H1 (cell line): ENCODE measurements at regions not wholly inside any gene's neighbourhood (a gene's known extent, or its start where the extent isn't known, plus 50 kb on each side); places are given as distances from the start of the nearest gene placed in this dataset.

Experiments
- CTCF ChIA-PET: fragments of 300-600 bp; sonication (Branson Sonifier 250); formaldehyde crosslinking; loops from one replicate; lab custom pipeline; 2021; ENCODE audit not compliant: partially characterized antibody; lab: Charles Lee
- POLR2A ChIA-PET: fragments of 300-600 bp; sonication (Branson Sonifier 250); formaldehyde crosslinking; loops from one replicate; lab custom pipeline; 2021; ENCODE audit warnings: inconsistent platforms; ENCODE audit not compliant: partially characterized antibody; lab: Charles Lee
- DNase-seq, 2 experiments: peaks; one replicate each; pipeline versions ENCODE4 v3.0.0 to v3.0.0-alpha.2; 2010 to 2022; ENCODE audit warnings: low spot score in 2 of 2, low read depth in 1 of 2, mixed read lengths in 1 of 2
- FAIRE-seq: peaks from 2 replicates; lab custom pipeline; 2011; peaks lifted over from hg19 to GRCh38; lab: Jason Lieb, UNC
- H2AFZ ChIP-seq: 2 replicates; pipeline ENCODE4 v1.8.1; 2012; ENCODE audit warnings: low read length, inconsistent platforms
- H2AK5ac ChIP-seq: 2 replicates; pipeline ENCODE4 v1.6.1; 2013; ENCODE audit warnings: low read depth, low read length
- H2BK120ac ChIP-seq: replicated peaks from 2 replicates; pipeline ENCODE3; 2013; ENCODE audit warnings: low read depth, low read length, inconsistent platforms
- H2BK12ac ChIP-seq: 2 replicates; pipeline ENCODE4 v1.6.1; 2013; ENCODE audit warnings: low read depth, low read length
- H2BK15ac ChIP-seq: 2 replicates; pipeline ENCODE4 v1.6.1; 2013; ENCODE audit warnings: low read length
- H2BK20ac ChIP-seq: 2 replicates; pipeline ENCODE4 v1.6.1; 2013; ENCODE audit warnings: low read length
- H2BK5ac ChIP-seq: 2 replicates; pipeline ENCODE4 v1.6.1; 2013; ENCODE audit warnings: low read depth, low read length
- H3K14ac ChIP-seq: 2 replicates; pipeline ENCODE4 v1.6.1; 2013; ENCODE audit warnings: inconsistent platforms; ENCODE audit not compliant: insufficient read length
- H3K18ac ChIP-seq: 2 replicates; pipeline ENCODE4 v1.6.1; 2013; ENCODE audit warnings: low read length; ENCODE audit errors: extremely low read depth
- H3K23ac ChIP-seq: 2 replicates; pipeline ENCODE4 v1.6.1; 2013; ENCODE audit warnings: inconsistent platforms; ENCODE audit not compliant: insufficient read length
- H3K23me2 ChIP-seq: 2 replicates; pipeline ENCODE4 v1.6.1; 2013; ENCODE audit warnings: low read depth, low read length
- H3K27ac ChIP-seq: 2 replicates; pipeline ENCODE4 v1.6.1; 2011; ENCODE audit warnings: low read depth, low read length, inconsistent platforms
- H3K27me3 ChIP-seq, 4 experiments: replicated peaks in 1 of 4; 1 replicate in 1 of 4; 2 replicates in 3 of 4; pipeline versions ENCODE4 v1.6.1 to v1.8.1; 2011 to 2013; ENCODE audit warnings: low read length in 3 of 4, mild to moderate bottlenecking in 3 of 4, inconsistent platforms in 2 of 4, mixed read lengths in 2 of 4, moderate library complexity in 1 of 4; ENCODE audit not compliant: control insufficient read depth in 3 of 4, insufficient read depth in 3 of 4; ENCODE audit errors: extremely low read depth in 1 of 4
- H3K36me3 ChIP-seq, 4 experiments: 2 replicates each; pipeline versions ENCODE4 v1.6.1 to v1.8.1; 2011 to 2013; ENCODE audit warnings: mild to moderate bottlenecking in 4 of 4, low read length in 3 of 4, moderate library complexity in 2 of 4, control low read depth in 1 of 4, inconsistent platforms in 1 of 4; ENCODE audit not compliant: insufficient read depth in 4 of 4, control insufficient read depth in 2 of 4
- H3K4ac ChIP-seq: replicated peaks from 2 replicates; pipeline ENCODE3; 2013; ENCODE audit warnings: low read length, low read depth, mixed read lengths, inconsistent platforms; ENCODE audit not compliant: insufficient read length
- H3K4me1 ChIP-seq, 4 experiments: replicated peaks in 1 of 4; 1 replicate in 1 of 4; 2 replicates in 3 of 4; pipeline versions ENCODE4 v1.6.1 to v1.8.1; 2011 to 2013; ENCODE audit warnings: low read length in 3 of 4, inconsistent platforms in 2 of 4, mixed read lengths in 1 of 4; ENCODE audit not compliant: insufficient read depth in 4 of 4, control insufficient read depth in 3 of 4
- H3K4me2 ChIP-seq, 2 experiments: 2 replicates each; pipeline versions ENCODE4 v1.6.1 to v1.8.1; 2011 to 2013; ENCODE audit warnings: low read depth in 2 of 2, low read length in 2 of 2, control low read depth in 1 of 2, inconsistent platforms in 1 of 2, mild to moderate bottlenecking in 1 of 2; ENCODE audit not compliant: insufficient read depth in 1 of 2
- H3K4me3 ChIP-seq, 4 experiments: fragments of 200-600, 300-600 bp in 1 of 4; sonication (generic), shearing (Covaris generic), sonication (Bioruptor Twin) in 1 of 4; 2 replicates each; pipeline versions ENCODE4 v1.5.1 to v1.8.1; 2011 to 2016; ENCODE audit warnings: low read length in 4 of 4, low read depth in 3 of 4, control low read depth in 2 of 4, inconsistent platforms in 2 of 4, mild to moderate bottlenecking in 2 of 4, mixed read lengths in 1 of 4, moderate library complexity in 1 of 4; ENCODE audit not compliant: insufficient read depth in 2 of 4; ENCODE audit errors: extremely low read depth in 1 of 4
- H3K56ac ChIP-seq: replicated peaks from 2 replicates; pipeline ENCODE3; 2013; ENCODE audit warnings: low read depth, mild to moderate bottlenecking, mixed read lengths, low read length, inconsistent platforms; ENCODE audit not compliant: insufficient read length
- H3K79me1 ChIP-seq: 2 replicates; pipeline ENCODE4 v1.6.1; 2013; ENCODE audit warnings: low read depth, low read length, control low read depth
- H3K79me2 ChIP-seq, 2 experiments: 2 replicates each; pipeline versions ENCODE4 v1.6.1 to v1.8.1; 2012 to 2013; ENCODE audit warnings: low read length in 2 of 2, mild to moderate bottlenecking in 2 of 2, inconsistent platforms in 1 of 2; ENCODE audit not compliant: insufficient read depth in 2 of 2, control insufficient read depth in 1 of 2
- H3K9ac ChIP-seq, 4 experiments: replicated peaks in 1 of 4; 1 replicate in 1 of 4; 2 replicates in 3 of 4; pipeline versions ENCODE4 v1.6.1 to v1.8.1; 2011 to 2013; ENCODE audit warnings: low read depth in 3 of 4, low read length in 3 of 4, control low read depth in 2 of 4, mild to moderate bottlenecking in 2 of 4, moderate library complexity in 2 of 4, inconsistent platforms in 1 of 4; ENCODE audit errors: extremely low read depth in 1 of 4
- H3K9me3 ChIP-seq, 2 experiments: 2 replicates each; pipeline versions ENCODE4 v1.6.1 to v1.8.1; 2012 to 2013; ENCODE audit warnings: mild to moderate bottlenecking in 2 of 2, moderate library complexity in 2 of 2, control low read depth in 1 of 2, inconsistent platforms in 1 of 2, low read depth in 1 of 2, low read length in 1 of 2, mixed read lengths in 1 of 2; ENCODE audit not compliant: insufficient read depth in 2 of 2
- H4K20me1 ChIP-seq, 2 experiments: replicated peaks in 1 of 2; 2 replicates each; pipeline versions ENCODE3 to v1.8.1; 2011 to 2013; ENCODE audit warnings: inconsistent platforms in 2 of 2, low read length in 2 of 2, mild to moderate bottlenecking in 1 of 2; ENCODE audit not compliant: insufficient read depth in 2 of 2, control insufficient read depth in 1 of 2
- H4K5ac ChIP-seq: 2 replicates; pipeline ENCODE4 v1.6.1; 2013; ENCODE audit warnings: low read length, low read depth, mixed read lengths, inconsistent platforms; ENCODE audit not compliant: insufficient read length
- H4K8ac ChIP-seq: 2 replicates; pipeline ENCODE4 v1.8.0; 2013; ENCODE audit warnings: mild to moderate bottlenecking, moderate library complexity, low read length, inconsistent platforms; ENCODE audit not compliant: insufficient read depth; ENCODE audit errors: extremely low read depth
- H4K91ac ChIP-seq: replicated peaks from 2 replicates; pipeline ENCODE3; 2013; ENCODE audit warnings: low read length, mixed read lengths, inconsistent platforms; ENCODE audit not compliant: insufficient read length
- SRF ChIP-seq: IDR thresholded peaks from 2 replicates; pipeline ENCODE4 v1.6.1; 2011; ENCODE audit warnings: mild to moderate bottlenecking, low read depth, low read length, moderate library complexity
- WGBS, 2 experiments: shearing (Covaris generic) in 1 of 2; methylation state at CpG; one replicate each; pipeline versions ENCODE4 v1.1.6 to v1.1.7; 2013 to 2015; ENCODE audit warnings: low lambda C conversion rate in 2 of 2, mixed read lengths in 2 of 2, inconsistent platforms in 1 of 2, low coverage in 1 of 2, missing lambda C conversion rate in 1 of 2; ENCODE audit not compliant: insufficient replicate concordance in 2 of 2, insufficient coverage in 1 of 2, insufficient read length in 1 of 2; ENCODE audit errors: extremely low coverage in 1 of 2, missing lambda C conversion rate in 1 of 2; 5-methylcytosine and 5-hydroxymethylcytosine counted together

DNA sequence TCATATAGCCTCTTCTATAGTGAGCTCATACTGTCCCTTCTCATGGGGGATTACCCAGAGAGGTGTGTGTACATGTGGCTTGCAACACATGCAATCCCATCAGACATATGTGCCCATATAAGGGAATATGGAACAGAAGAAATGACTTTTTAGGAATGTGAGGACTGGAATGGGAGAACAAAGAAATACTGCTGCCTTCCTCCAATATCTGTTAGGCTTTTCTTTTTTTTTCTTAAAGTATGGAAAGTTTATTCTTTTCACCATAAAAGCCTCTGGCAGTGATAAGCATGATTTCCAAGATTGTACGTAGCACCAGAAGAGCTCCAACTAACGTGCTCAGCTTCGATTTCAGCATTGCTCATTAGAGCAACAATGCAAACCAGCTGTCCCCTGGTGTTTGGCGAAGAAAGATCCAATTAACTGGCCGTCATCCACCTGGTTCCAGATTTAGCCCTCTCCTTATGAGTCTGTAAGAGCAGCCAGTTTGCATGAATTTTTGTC is 113.6 kb downstream of the ADCYAP1 start:
- Histone ChIP-seq H2AK5ac (no peak overlapping the region), H2AFZ (no peak overlapping the region), H3K9me3 (no peaks in the 10 kb centered on the region), H3K27me3 (peaks cover 0 to 3% (median 0%) of the 10 kb centered on the region in 4 experiments; a peak in 2 of 7 replicates), H3K4me2 (no peak overlapping the region), H4K5ac (no peak overlapping the region), H2BK20ac (no peak overlapping the region), H3K9ac (no peak overlapping the region), H4K8ac (no peak overlapping the region), H3K79me1 (peaks cover 2% of the 10 kb centered on the region; the same call in 1 of the 2 replicates), H2BK5ac (no peak overlapping the region), H3K23ac (no peak overlapping the region), H3K36me3 (no peaks in the 10 kb centered on the region), H3K14ac (no peak overlapping the region), H3K27ac (no peak overlapping the region), H3K4ac (no peak overlapping the region), H3K4me1 (peaks cover 0 to 20% (median 11%) of the 10 kb centered on the region in 4 experiments; a peak in 4 of 7 replicates), H3K23me2 (no peaks in the 10 kb centered on the region), H2BK120ac (no peak overlapping the region), H3K79me2 (no peaks in the 10 kb centered on the region), H3K56ac (no peak overlapping the region), H3K4me3 (no peak overlapping the region), H4K91ac (no peak overlapping the region), H2BK15ac (no peak overlapping the region), H2BK12ac (no peak overlapping the region), H3K18ac (no peak overlapping the region), H4K20me1 (peaks cover 0 to 7% of the 10 kb centered on the region in 2 experiments)
- POLR2A ChIA-PET, result interaction anchor here (1.2 kb wide), 1 partner anchor 20 kb away, joined by 3 read pairs; no protein-coding TSS in a partner anchor
- no peak for DNase-seq
- no peak for FAIRE-seq
- CTCF ChIA-PET, result interaction anchor here (1.3 kb wide), 1 partner anchor 113 kb away, joined by 4 read pairs; the partner anchor contains the start of gene ADCYAP1
- 62% methylated on average over 5 of the region's 5 CpGs; no CpG with 5 or more reads in 1 of the 2 experiments for WGBS, 2 experiments
- peak; percentile 84; the same call in 1 of the 2 replicates for TF ChIP-seq SRF
